Panc1 (cell line): ENCODE measurements at regions not wholly inside any gene's neighbourhood (a gene's known extent, or its start where the extent isn't known, plus 50 kb on each side); places are given as distances from the start of the nearest gene placed in this dataset.

Experiments used
- ATAC-seq: fragments of 200-7000 bp; cut with Tn5 transposase; 2 replicates; pipeline ENCODE4 v1.9.1; 2020; ENCODE audit warnings: mild to moderate bottlenecking, moderate library complexity
- BruUV-seq: library from RNA; stranded (reverse); fragments of 400-500 nt; replicated peaks from 2 replicates; lab custom pipeline; 2021; lab: Mats Ljungman, UMichigan
- CTCF ChIA-PET: fragments of 300-600 bp; sonication (Branson Sonifier 250); formaldehyde crosslinking; loops from one replicate; lab custom pipeline; 2022; ENCODE audit warnings: antibody characterized with exemption; lab: Charles Lee
- POLR2A ChIA-PET: fragments of 300-600 bp; sonication (Branson Sonifier 250); formaldehyde crosslinking; loops from one replicate; lab custom pipeline; 2022; ENCODE audit warnings: antibody characterized with exemption; lab: Charles Lee
- DNase-seq: peaks from one replicate; pipeline ENCODE4 v3.0.0-alpha.2; 2010; ENCODE audit warnings: low read depth, low spot score
- H3K27ac ChIP-seq: 2 replicates; pipeline ENCODE4 v1.5.1; 2011; ENCODE audit warnings: mild to moderate bottlenecking, low read length, inconsistent platforms
- H3K27me3 ChIP-seq: fragments of 200-500 bp; sonication (Bioruptor generic); 2 replicates; pipeline ENCODE4 v1.6.0; 2014; ENCODE audit warnings: low read length, inconsistent platforms; ENCODE audit not compliant: control insufficient read depth, insufficient read depth
- H3K36me3 ChIP-seq: fragments of 200-500 bp; sonication (Bioruptor generic); 2 replicates; pipeline ENCODE4 v1.5.1; 2014; ENCODE audit warnings: inconsistent platforms, mild to moderate bottlenecking, low read length, moderate library complexity; ENCODE audit not compliant: control insufficient read depth, insufficient read depth
- H3K4me1 ChIP-seq: 2 replicates; pipeline ENCODE4 v1.5.1; 2011; ENCODE audit warnings: inconsistent platforms, mild to moderate bottlenecking, low read length, moderate library complexity; ENCODE audit not compliant: control insufficient read depth, insufficient read depth
- H3K4me3 ChIP-seq, 2 experiments: 2 replicates each; pipeline ENCODE4 v1.5.1; 2011 to 2012; ENCODE audit warnings: low read depth in 2 of 2, low read length in 2 of 2, mild to moderate bottlenecking in 2 of 2, inconsistent platforms in 1 of 2, moderate library complexity in 1 of 2
- H3K9me3 ChIP-seq: fragments of 200-500 bp; sonication (Bioruptor generic); 2 replicates; pipeline ENCODE4 v1.5.1; 2014; ENCODE audit warnings: low read depth, mild to moderate bottlenecking, inconsistent platforms, low read length, moderate library complexity; ENCODE audit not compliant: control insufficient read depth, insufficient read depth
- CTCF ChIP-seq: fragments of 450-650 bp; IDR thresholded peaks from 2 replicates; pipeline ENCODE4 v1.5.1; 2017; ENCODE audit warnings: mild to moderate bottlenecking
- POLR2AphosphoS5 ChIP-seq: IDR thresholded peaks from 2 replicates; pipeline ENCODE4 v1.6.1; 2012; ENCODE audit warnings: mild to moderate bottlenecking, low read depth, low read length, moderate library complexity
- REST ChIP-seq, 2 experiments: IDR thresholded peaks; 2 replicates each; pipeline ENCODE4 v1.6.1; 2011 to 2012; ENCODE audit warnings: low read depth in 2 of 2, control low read depth in 1 of 2, low read length in 1 of 2, mild to moderate bottlenecking in 1 of 2, moderate library complexity in 1 of 2; ENCODE audit not compliant: insufficient read depth in 1 of 2
- SIN3A ChIP-seq: IDR thresholded peaks from 2 replicates; pipeline ENCODE4 v1.6.1; 2012; ENCODE audit warnings: low read depth, mild to moderate bottlenecking, low read length, moderate library complexity, borderline replicate concordance; ENCODE audit not compliant: insufficient read depth
- TCF7L2 ChIP-seq: IDR thresholded peaks from 2 replicates; pipeline ENCODE4 v1.6.1; 2011; ENCODE audit warnings: mild to moderate bottlenecking, low read depth, low read length, inconsistent platforms
- in situ Hi-C: cut with HindIII; loops from 2 replicates; pipeline ENCODE4 v1.10.0; 2016; ENCODE audit warnings: low sequenced_read_pairs, low pct_unique_long_range_greater_than_20kb
- intact Hi-C: fragments of 100-400 bp; cut with micrococcal nuclease; formaldehyde crosslinking; loops from one replicate; pipeline ENCODE4 v1.10.0; 2022; ENCODE audit not compliant: unreplicated experiment

- ChIA-PET CTCF (interaction anchor here (0.6 kb wide), 1 partner anchor 317 kb away, joined by 13 read pairs; no protein-coding TSS in a partner anchor), POLR2A (interaction anchor here (0.6 kb wide), 1 partner anchor 1524 kb away, joined by 3 read pairs; no protein-coding TSS in a partner anchor)
- DNase-seq = no peak
- no TSS peak for BruUV-seq
- ATAC-seq = no peak
- in situ Hi-C loops (no loop called here), intact Hi-C loops (no loop called here)
- H3K4me1 ChIP-seq = no peaks in the 10 kb centered on the region
- no peaks in the 10 kb centered on the region for H3K9me3 ChIP-seq
- H3K27me3 ChIP-seq = no peaks in the 10 kb centered on the region
- H3K4me3 ChIP-seq = no peak overlapping the region
- no peak overlapping the region for H3K27ac ChIP-seq
- no peaks in the 10 kb centered on the region for H3K36me3 ChIP-seq
- TF ChIP-seq TCF7L2 (no peak), SIN3A (no peak), CTCF (no peak), REST (IDR thresholded peaks at IDR 0.05; ENCODE audit: insufficient read depth in 1 of 2, low read depth in 2 of 2, low read length in 1 of 2) (no peak), POLR2AphosphoS5 (no peak)
These were observed 174.5 kb upstream of the AFDN start for GRCh38 chr6:167652042-167652700.

- H3K27me3 ChIP-seq = no peaks in the 10 kb centered on the region
- in situ Hi-C loops = no loop called here
- CTCF ChIA-PET = interaction anchor here (0.6 kb wide), 1 partner anchor 316 kb away, joined by 13 read pairs; no protein-coding TSS in a partner anchor
- DNase-seq (no peak), ATAC-seq (no peak)
- H3K36me3 ChIP-seq = no peaks in the 10 kb centered on the region
- TF ChIP-seq TCF7L2 (no peak), POLR2AphosphoS5 (no peak), CTCF (no peak), SIN3A (no peak), REST (IDR thresholded peaks at IDR 0.05; ENCODE audit: insufficient read depth in 1 of 2, low read depth in 2 of 2, low read length in 1 of 2) (no peak)
- no peaks in the 10 kb centered on the region for H3K9me3 ChIP-seq
- H3K27ac ChIP-seq = no peak overlapping the region
- no peak overlapping the region for H3K4me3 ChIP-seq
- intact Hi-C loops = no loop called here
- POLR2A ChIA-PET = interaction anchor here (0.6 kb wide), 1 partner anchor 1525 kb away, joined by 3 read pairs; no protein-coding TSS in a partner anchor
- no TSS peak for BruUV-seq
- no peaks in the 10 kb centered on the region for H3K4me1 ChIP-seq
These were observed 174.0 kb upstream of the AFDN start for GRCh38 chr6:167652701-167653095.
